ENCODE measurements at regions not wholly inside any gene's neighbourhood (a gene's known extent, or its start where the extent isn't known, plus 50 kb on each side); places are given as distances from the start of the nearest gene placed in this dataset.

GRCh38 chr18:22015156-22015555, 154.2 kb upstream of the GATA6 start:
- no peak for DNase-seq (ENCODE audit: extremely low read depth, low read depth)

GRCh38 chr18:22018366-22018765, 151.0 kb upstream of the GATA6 start:
- no peak for DNase-seq (ENCODE audit: extremely low read depth, low read depth)
- TF ChIP-seq CTCF (IDR thresholded peaks at IDR 0.05; ENCODE audit: low read depth, low read length) = no peak

More at GRCh38 chr18:22015156-22015555, 154.2 kb upstream of the GATA6 start:
- TF ChIP-seq CTCF (IDR thresholded peaks at IDR 0.05; ENCODE audit: low read depth, low read length) = no peak

- DNase-seq (ENCODE audit: extremely low read depth, low read depth) = no peak
- no peak for TF ChIP-seq CTCF (IDR thresholded peaks at IDR 0.05; ENCODE audit: low read depth, low read length)
Measured at GRCh38 chr18:22019193-22019592, 150.2 kb upstream of the GATA6 start.

- no peak for DNase-seq (ENCODE audit: extremely low read depth, low read depth)
Measured at GRCh38 chr18:22020127-22020866, 149.1 kb upstream of the GATA6 start.

GRCh38 chr18:22020867-22021370, 148.5 kb upstream of the GATA6 start:
- no peak for TF ChIP-seq CTCF (IDR thresholded peaks at IDR 0.05; ENCODE audit: low read depth, low read length)
- DNase-seq (ENCODE audit: extremely low read depth, low read depth) = no peak

More at GRCh38 chr18:22020127-22020866, 149.1 kb upstream of the GATA6 start:
- TF ChIP-seq CTCF (IDR thresholded peaks at IDR 0.05; ENCODE audit: low read depth, low read length) = no peak

GRCh38 chr18:22021701-22022100, 147.7 kb upstream of the GATA6 start:
- DNase-seq (ENCODE audit: extremely low read depth, low read depth) = no peak
- no peak for TF ChIP-seq CTCF (IDR thresholded peaks at IDR 0.05; ENCODE audit: low read depth, low read length)

GRCh38 chr18:22024924-22025323, 144.5 kb upstream of the GATA6 start:
- DNase-seq (ENCODE audit: extremely low read depth, low read depth) = no peak
- TF ChIP-seq CTCF (IDR thresholded peaks at IDR 0.05; ENCODE audit: low read depth, low read length) = no peak

All from AG09319 (cell line).